ENCODE measurements at regions not wholly inside any gene's neighbourhood (a gene's known extent, or its start where the extent isn't known, plus 50 kb on each side); places are given as distances from the start of the nearest gene placed in this dataset.

DNA sequence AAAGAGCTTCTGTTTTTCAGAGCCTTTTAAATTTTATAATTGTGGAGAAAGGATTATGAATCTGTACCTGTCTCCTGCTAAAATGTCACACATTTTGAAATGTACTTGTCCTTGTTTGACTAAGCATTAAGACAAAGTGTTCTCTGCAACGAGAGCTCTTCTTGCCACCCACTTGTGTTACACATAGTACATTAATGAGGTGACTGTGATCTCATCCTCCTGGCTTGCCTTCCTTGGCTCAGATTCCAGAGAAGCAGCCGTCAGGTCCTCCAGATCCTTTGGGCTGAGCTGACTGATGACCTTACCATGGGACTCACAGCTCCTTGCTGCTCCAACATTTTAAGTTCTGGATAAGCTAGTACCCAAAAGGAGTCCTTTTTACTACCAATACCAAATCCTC lies 81.4 kb downstream of the BBS10 start:
- TF ChIP-seq, protein P1, sequence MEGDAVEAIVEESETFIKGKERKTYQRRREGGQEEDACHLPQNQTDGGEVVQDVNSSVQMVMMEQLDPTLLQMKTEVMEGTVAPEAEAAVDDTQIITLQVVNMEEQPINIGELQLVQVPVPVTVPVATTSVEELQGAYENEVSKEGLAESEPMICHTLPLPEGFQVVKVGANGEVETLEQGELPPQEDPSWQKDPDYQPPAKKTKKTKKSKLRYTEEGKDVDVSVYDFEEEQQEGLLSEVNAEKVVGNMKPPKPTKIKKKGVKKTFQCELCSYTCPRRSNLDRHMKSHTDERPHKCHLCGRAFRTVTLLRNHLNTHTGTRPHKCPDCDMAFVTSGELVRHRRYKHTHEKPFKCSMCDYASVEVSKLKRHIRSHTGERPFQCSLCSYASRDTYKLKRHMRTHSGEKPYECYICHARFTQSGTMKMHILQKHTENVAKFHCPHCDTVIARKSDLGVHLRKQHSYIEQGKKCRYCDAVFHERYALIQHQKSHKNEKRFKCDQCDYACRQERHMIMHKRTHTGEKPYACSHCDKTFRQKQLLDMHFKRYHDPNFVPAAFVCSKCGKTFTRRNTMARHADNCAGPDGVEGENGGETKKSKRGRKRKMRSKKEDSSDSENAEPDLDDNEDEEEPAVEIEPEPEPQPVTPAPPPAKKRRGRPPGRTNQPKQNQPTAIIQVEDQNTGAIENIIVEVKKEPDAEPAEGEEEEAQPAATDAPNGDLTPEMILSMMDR (IDR thresholded peaks at IDR 0.05; ENCODE audit: low read depth, low read length), result no peak
- H3K4me3 ChIP-seq (ENCODE audit: low read depth, low read length), result 0 out of 2 replicates have a peak overlapping the region, but pooled peaks have one; percentile 2

DNA sequence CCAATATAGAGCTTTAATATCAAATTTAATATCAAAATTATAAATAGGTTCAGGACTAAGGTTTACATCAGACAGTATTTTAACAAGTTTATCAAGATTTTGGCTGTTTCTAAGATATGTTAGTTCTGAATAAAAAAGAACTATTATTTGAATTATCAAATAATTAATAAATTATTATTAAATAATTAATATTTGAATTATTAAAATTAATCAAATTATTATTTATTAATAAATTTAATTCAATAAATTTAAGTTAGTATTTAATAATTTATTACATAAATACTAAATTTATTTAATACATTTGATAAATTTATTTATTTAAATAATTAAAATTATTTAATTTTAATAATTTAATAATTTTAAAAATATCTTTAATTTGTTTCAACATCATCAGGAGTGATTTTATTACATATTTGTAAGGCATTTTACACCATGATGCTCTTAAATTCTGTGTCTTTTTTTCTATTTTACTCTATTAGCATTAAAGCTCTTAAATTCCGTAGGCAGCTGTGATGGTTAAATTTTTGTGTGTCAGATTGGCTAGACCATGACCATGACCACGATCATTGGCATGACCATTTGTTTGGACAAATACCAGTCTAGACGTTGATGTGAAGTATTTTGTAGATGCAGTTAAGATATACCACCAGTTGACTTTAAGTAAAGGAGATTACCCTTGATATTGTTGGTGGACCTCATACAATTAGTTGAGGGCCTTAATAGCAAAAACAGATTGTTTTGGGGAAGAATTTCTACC lies 82.6 kb downstream of the BBS10 start:
- TF ChIP-seq, protein P1 (IDR thresholded peaks at IDR 0.05; ENCODE audit: low read depth, low read length), result no peak
- no peak overlapping the region for H3K4me3 ChIP-seq (ENCODE audit: low read depth, low read length)

DNA sequence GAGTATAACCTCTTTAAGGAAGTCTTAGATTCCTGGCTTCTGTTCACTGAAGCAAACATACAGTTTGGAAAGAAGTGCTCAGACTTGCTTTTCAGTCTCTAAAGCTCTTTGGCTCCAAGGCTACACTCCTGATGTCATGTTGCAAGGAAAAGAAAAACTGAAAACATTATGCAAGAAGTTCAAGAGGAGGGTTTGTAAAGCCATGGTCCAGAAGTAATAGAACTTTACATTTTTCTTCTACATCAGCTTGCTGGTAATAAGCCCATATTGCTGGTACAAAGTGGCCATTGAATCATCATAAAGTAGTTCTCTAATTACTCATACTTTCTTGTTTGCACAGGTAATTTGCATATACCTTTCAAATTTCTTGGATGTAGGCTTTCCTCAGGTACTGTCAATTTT lies 83.6 kb downstream of the BBS10 start:
- TF ChIP-seq, protein P1 (IDR thresholded peaks at IDR 0.05; ENCODE audit: low read depth, low read length), result no peak
- H3K4me3 ChIP-seq (ENCODE audit: low read depth, low read length), result no peak overlapping the region

DNA sequence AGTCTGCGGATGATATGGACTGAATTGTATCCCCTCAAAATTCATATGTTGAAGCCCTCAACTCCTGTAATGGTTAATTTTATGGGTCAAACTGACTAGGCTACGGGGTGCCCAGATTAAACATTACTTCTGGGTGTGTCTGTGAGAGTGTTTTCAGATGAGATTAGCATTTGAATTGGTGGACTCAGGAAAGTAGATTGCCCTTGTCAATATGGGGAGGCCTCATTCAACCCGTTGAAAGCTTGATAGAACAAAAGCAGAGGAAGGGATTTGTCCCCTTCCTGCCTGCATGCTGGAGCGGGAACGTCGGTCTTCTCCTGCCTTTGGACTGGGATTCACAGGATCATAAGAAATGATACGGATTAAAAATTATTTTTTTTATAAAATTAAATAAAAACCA lies 84.5 kb downstream of the BBS10 start:
- TF ChIP-seq, protein P1 (IDR thresholded peaks at IDR 0.05; ENCODE audit: low read depth, low read length), result no peak
- H3K4me3 ChIP-seq (ENCODE audit: low read depth, low read length), result no peak overlapping the region

DNA sequence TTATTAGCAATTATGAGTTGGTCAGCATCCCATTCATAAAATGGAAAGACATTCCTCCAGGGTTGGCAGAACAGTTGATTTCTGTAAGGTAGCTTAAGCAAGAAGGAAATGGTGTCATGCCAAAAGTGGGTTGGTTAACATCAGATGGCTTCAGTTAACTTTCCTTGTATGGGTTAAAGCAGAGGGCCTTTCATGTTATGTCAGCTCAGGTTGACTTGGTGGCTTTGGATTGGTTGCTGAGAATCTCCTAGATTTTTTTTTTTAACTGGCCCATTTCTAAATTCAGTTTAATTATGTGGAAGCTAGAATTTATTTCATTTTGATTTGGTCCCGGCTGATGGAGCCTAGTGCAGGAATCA lies 87.8 kb downstream of the BBS10 start:
- TF ChIP-seq, protein P1 (IDR thresholded peaks at IDR 0.05; ENCODE audit: low read depth, low read length), result no peak
- peak overlapping the region; percentile 71 for H3K4me3 ChIP-seq (ENCODE audit: low read depth, low read length)

DNA sequence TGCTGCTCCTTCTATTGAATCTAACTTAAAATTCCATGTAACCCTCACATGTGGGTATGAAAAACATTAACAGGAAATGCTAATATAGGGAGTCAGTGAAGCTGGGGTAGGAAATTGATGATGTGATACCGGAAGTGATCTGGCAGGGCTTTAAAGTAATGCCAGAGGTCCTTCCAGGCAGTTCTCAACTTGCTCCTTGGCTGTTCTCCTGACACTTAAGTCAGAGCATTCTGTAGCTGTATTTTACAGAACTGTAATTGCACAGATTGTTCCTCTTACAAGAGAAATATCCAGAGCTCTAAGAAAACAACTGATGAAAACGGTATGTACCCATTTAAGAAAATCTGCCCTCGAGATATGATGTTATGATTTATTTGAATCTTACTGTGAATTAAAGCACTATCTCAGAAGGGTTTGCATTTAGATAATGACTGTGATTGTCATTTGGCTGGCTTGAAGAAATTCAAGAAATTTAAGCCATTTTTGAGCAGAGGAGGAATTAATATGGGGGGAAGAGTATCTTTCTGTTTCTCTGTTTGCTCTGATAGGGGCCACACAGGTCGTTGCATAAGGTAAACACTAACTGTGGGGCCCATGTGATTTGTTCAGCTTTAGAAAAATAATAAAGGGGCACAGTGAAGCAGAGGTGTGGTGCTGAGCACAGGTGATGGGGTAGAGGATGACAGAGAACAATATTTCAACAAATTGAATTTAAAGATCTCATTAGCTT lies 88.4 kb downstream of the BBS10 start:
- TF ChIP-seq, protein P1 (IDR thresholded peaks at IDR 0.05; ENCODE audit: low read depth, low read length), result no peak
- peak overlapping the region; percentile 71 for H3K4me3 ChIP-seq (ENCODE audit: low read depth, low read length)

DNA sequence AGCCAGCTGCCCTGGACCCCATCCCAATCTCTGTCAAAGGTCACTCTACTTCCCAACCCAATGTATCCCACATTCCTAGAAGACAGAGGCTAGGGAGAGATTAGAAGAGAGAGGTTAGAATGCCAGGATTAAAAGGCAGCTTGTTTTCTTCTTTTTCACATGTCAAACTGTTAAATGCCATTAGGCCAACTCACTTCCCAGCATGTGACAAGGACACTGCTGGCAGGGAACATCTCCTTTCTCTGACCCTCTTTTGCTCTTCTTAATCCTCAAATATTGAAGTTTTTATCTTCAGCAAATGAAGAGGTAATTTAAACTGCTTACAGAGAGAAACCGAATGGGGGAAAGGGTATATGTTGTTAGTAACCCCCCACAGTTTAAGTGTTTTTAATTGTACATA lies 89.1 kb downstream of the BBS10 start:
- TF ChIP-seq, protein P1 (IDR thresholded peaks at IDR 0.05; ENCODE audit: low read depth, low read length), result no peak
- H3K4me3 ChIP-seq (ENCODE audit: low read depth, low read length), result peak overlapping the region; percentile 18; the same call in 1 of the 2 replicates
